ENCODE measurements at regions not wholly inside any gene's neighbourhood (a gene's known extent, or its start where the extent isn't known, plus 50 kb on each side); places are given as distances from the start of the nearest gene placed in this dataset.
"Not testable (repeated sequence)": the region's sequence is repeated elsewhere in the genome, so short reads cannot be mapped to it uniquely, and the experiment has no call there.

DNA sequence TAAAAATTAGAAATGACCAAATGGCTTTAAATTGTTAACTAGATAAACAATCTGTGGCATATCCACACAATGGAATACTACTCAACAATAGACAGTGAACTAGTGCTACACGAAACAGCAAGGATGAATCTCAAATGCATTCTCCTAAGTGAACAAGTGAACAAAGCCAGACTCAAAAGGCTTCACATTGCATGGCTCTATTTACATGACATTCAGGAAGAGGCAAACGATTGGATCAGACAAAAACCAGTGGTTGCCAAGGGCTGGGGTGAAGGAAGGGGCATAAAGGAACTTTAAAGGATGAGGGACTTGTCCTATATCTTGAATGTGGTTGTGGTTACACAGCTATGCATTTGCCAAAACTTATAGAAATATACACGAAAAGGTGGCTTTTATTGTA lies 184.3 kb downstream of the RPIA start:
- no peak overlapping the region for H3K4me3 ChIP-seq
- no peaks in the 10 kb centered on the region for H3K4me1 ChIP-seq
- no peaks in the 10 kb centered on the region for H3K36me3 ChIP-seq (ENCODE audit: insufficient read depth in 1 of 2, low read depth in 1 of 2)
- TF ChIP-seq, protein P1, sequence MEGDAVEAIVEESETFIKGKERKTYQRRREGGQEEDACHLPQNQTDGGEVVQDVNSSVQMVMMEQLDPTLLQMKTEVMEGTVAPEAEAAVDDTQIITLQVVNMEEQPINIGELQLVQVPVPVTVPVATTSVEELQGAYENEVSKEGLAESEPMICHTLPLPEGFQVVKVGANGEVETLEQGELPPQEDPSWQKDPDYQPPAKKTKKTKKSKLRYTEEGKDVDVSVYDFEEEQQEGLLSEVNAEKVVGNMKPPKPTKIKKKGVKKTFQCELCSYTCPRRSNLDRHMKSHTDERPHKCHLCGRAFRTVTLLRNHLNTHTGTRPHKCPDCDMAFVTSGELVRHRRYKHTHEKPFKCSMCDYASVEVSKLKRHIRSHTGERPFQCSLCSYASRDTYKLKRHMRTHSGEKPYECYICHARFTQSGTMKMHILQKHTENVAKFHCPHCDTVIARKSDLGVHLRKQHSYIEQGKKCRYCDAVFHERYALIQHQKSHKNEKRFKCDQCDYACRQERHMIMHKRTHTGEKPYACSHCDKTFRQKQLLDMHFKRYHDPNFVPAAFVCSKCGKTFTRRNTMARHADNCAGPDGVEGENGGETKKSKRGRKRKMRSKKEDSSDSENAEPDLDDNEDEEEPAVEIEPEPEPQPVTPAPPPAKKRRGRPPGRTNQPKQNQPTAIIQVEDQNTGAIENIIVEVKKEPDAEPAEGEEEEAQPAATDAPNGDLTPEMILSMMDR (IDR thresholded peaks at IDR 0.05): no peak
- H3K27ac ChIP-seq: no peak overlapping the region
- WGBS, 3 donors: 51 to 63% (median 56%) methylated on average over 3 of the region's 3 CpGs
- H3K9me3 ChIP-seq: no peaks in the 10 kb centered on the region
- intact Hi-C loops (cut with DNase I): no loop called here
- ATAC-seq (no peak), DNase-seq (no peak)
- peaks cover 0 to 10% (median 0%) of the 10 kb centered on the region in 3 donors for H3K27me3 ChIP-seq (ENCODE audit: insufficient read depth in 3 of 3, low read length in 2 of 3)

DNA sequence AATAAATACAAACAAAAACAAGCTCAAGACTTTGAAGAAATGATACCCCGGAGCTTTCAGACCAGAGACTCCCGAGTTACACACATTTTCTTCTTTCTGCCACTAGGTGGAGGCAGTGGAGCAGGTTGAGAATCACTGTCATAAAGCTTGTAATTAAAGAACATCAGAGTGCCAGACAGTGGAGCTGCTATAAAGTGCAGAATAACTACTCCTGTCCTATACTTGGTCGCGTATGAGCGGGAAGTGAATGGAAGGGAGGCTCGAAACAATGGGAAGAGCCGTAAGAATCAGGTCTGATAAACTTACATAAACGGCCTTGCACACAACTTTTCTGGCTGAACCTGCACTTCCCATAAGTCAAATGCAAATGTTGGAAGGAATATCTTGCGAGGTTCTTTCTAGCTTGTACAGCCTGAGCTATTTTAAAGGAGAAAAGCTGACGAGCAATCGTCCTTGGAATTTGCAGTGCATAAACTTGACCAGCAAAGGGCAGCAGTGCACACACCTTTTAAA lies 189.0 kb downstream of the RPIA start:
- H3K9me3 ChIP-seq: no peaks in the 10 kb centered on the region
- intact Hi-C loops (cut with DNase I): loop anchor here in 1 of 2 donors (5.0 kb wide), 1 partner anchor 138 kb away; no protein-coding TSS in a partner anchor
- TF ChIP-seq, protein P1 (IDR thresholded peaks at IDR 0.05): peak; percentile 80
- no peak overlapping the region for H3K4me3 ChIP-seq
- H3K27me3 ChIP-seq (ENCODE audit: insufficient read depth in 3 of 3, low read length in 2 of 3): peaks cover 0 to 3% (median 0%) of the 10 kb centered on the region in 3 donors
- DNase-seq (no peak), ATAC-seq (peak; percentile 67 to 88 (median 78))
- no peaks in the 10 kb centered on the region for H3K36me3 ChIP-seq (ENCODE audit: insufficient read depth in 1 of 2, low read depth in 1 of 2)
- H3K4me1 ChIP-seq: no peaks in the 10 kb centered on the region
- H3K27ac ChIP-seq: no peak overlapping the region
- 5 to 6% (median 5%) methylated on average over 11 of the region's 11 CpGs for WGBS, 3 donors

DNA sequence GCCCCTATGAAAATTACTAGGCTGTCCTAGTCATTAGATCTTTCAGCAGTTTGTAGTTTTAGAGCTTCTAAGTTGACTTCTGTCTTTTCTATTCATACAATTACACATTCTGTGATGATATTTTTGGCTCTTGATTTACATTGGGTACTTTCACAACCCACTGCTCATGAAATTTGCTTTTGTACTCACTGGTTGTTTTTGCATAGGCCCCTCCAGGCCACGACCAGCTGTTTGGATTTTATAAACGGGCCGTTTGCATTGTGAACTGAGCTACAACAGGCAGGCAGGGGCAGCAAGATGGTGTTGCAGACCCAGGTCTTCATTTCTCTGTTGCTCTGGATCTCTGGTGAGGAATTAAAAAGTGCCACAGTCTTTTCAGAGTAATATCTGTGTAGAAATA lies 193.8 kb downstream of the RPIA start:
- intact Hi-C loops (cut with DNase I): no loop called here
- DNase-seq (no peak), ATAC-seq (no peak)
- Histone ChIP-seq H3K36me3 (ENCODE audit: insufficient read depth in 1 of 2, low read depth in 1 of 2) (no peaks in the 10 kb centered on the region), H3K9me3 (no peaks in the 10 kb centered on the region), H3K4me3 (no peak overlapping the region), H3K27ac (no peak overlapping the region), H3K27me3 (ENCODE audit: insufficient read depth in 3 of 3, low read length in 2 of 3) (peaks cover 0 to 3% (median 2%) of the 10 kb centered on the region in 3 donors), H3K4me1 (no peaks in the 10 kb centered on the region)
- TF ChIP-seq, protein P1 (IDR thresholded peaks at IDR 0.05): no peak
- WGBS, 3 donors: 20 to 31% (median 31%) methylated on average over 3 of the region's 3 CpGs

- Histone ChIP-seq H3K4me3 (no peak overlapping the region), H3K36me3 (ENCODE audit: insufficient read depth in 1 of 2, low read depth in 1 of 2) (no peaks in the 10 kb centered on the region), H3K27me3 (ENCODE audit: insufficient read depth in 3 of 3, low read length in 2 of 3) (peaks cover 0 to 3% (median 2%) of the 10 kb centered on the region in 3 donors), H3K27ac (no peak overlapping the region), H3K4me1 (no peaks in the 10 kb centered on the region), H3K9me3 (no peaks in the 10 kb centered on the region)
- 72 to 75% (median 73%) methylated on average over 11 of the region's 11 CpGs for WGBS, 3 donors
- intact Hi-C loops (cut with DNase I): no loop called here
- TF ChIP-seq, protein P1 (IDR thresholded peaks at IDR 0.05): no peak
- DNase-seq (no peak), ATAC-seq (no peak)
Observed at GRCh38 chr2:88885679-88886416, 194.4 kb downstream of the RPIA start.

- DNase-seq; H3K36me3 ChIP-seq (ENCODE audit: insufficient read depth in 1 of 2, low read depth in 1 of 2); H3K27ac ChIP-seq; ATAC-seq; H3K4me1 ChIP-seq; intact Hi-C loops (cut with DNase I); H3K4me3 ChIP-seq; H3K27me3 ChIP-seq (ENCODE audit: insufficient read depth in 3 of 3, low read length in 2 of 3); H3K9me3 ChIP-seq: not testable (repeated sequence)
- WGBS, 3 donors: 80 to 84% (median 81%) methylated on average over 5 of the region's 5 CpGs
Observed at GRCh38 chr2:88887466-88887865, 196.0 kb downstream of the RPIA start.
